Ascending aorta (tissue), 2 donors: ENCODE measurements at regions not wholly inside any gene's neighbourhood (a gene's known extent, or its start where the extent isn't known, plus 50 kb on each side); places are given as distances from the start of the nearest gene placed in this dataset.
A peak's percentile ranks its signal among the peaks of the same experiment; 100 is the strongest.

Experiments used
- DNase-seq, 2 donors: peaks; one replicate each; pipeline ENCODE4 v3.0.0-alpha.2; 2019; ENCODE audit warnings: low spot score in 2 of 2
- H3K27ac ChIP-seq, 2 donors: fragments of 200-600 bp; sonication (generic); one replicate each; pipeline ENCODE4 v1.5.1; 2016 to 2017; ENCODE audit warnings: mild to moderate bottlenecking in 1 of 2
- H3K27me3 ChIP-seq: fragments of 200-600 bp; sonication (generic); one replicate; pipeline ENCODE4 v1.5.1; 2017
- H3K36me3 ChIP-seq, 2 donors: fragments of 200-600 bp; sonication (generic); one replicate each; pipeline ENCODE4 v1.5.1; 2016
- H3K4me1 ChIP-seq, 2 donors: fragments of 200-600 bp; sonication (generic); one replicate each; pipeline ENCODE4 v1.5.1; 2016 to 2017; ENCODE audit warnings: mild to moderate bottlenecking in 1 of 2
- H3K4me3 ChIP-seq, 2 donors: fragments of 200-600 bp; sonication (generic); one replicate each; pipeline ENCODE4 v1.5.1; 2016 to 2017; ENCODE audit warnings: mild to moderate bottlenecking in 1 of 2
- H3K9me3 ChIP-seq, 2 donors: fragments of 200-600 bp; sonication (generic); one replicate each; pipeline ENCODE4 v1.5.1; 2016
- intact Hi-C: fragments of 100-400 bp; cut with DNase I; formaldehyde crosslinking; loops from one replicate; pipeline ENCODE4 v1.15.1; 2023
- TF ChIP-seq, protein P1 (sequence below), 3 experiments: fragments of 200-600 bp in 2 of 3; fragments of 450-650 bp in 1 of 3; sonication (generic) in 2 of 3; IDR thresholded peaks; one replicate each; pipeline ENCODE4 v1.5.1; 2016 to 2019; ENCODE audit warnings: antibody characterized with exemption in 3 of 3, mild to moderate bottlenecking in 1 of 3, moderate library complexity in 1 of 3

DNA sequence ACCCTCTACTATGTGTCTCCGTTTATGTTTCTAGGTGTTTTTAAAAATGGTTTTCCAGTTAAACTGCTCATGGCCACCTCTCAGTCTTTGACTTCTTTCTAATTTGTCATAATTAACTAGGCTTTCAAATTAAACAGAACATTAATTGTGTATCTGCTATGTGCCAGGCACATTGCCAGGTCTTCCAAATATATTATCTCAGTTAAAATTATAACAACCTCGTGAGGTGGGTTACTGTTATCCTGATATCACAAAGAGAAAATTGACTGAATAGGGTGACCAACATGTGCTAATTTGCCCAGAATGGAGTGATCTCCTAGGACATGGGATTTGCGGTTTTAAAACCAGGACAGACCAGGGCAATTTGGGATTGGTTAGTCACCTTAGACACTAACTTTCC lies 222.4 kb upstream of the TLE3 start:
- DNase-seq, result no peak
- TF ChIP-seq, protein P1, sequence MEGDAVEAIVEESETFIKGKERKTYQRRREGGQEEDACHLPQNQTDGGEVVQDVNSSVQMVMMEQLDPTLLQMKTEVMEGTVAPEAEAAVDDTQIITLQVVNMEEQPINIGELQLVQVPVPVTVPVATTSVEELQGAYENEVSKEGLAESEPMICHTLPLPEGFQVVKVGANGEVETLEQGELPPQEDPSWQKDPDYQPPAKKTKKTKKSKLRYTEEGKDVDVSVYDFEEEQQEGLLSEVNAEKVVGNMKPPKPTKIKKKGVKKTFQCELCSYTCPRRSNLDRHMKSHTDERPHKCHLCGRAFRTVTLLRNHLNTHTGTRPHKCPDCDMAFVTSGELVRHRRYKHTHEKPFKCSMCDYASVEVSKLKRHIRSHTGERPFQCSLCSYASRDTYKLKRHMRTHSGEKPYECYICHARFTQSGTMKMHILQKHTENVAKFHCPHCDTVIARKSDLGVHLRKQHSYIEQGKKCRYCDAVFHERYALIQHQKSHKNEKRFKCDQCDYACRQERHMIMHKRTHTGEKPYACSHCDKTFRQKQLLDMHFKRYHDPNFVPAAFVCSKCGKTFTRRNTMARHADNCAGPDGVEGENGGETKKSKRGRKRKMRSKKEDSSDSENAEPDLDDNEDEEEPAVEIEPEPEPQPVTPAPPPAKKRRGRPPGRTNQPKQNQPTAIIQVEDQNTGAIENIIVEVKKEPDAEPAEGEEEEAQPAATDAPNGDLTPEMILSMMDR (IDR thresholded peaks at IDR 0.05), result no peak
- Histone ChIP-seq H3K27me3 (no peaks in the 10 kb centered on the region), H3K4me3 (no peak overlapping the region), H3K36me3 (no peaks in the 10 kb centered on the region), H3K27ac (no peak overlapping the region), H3K4me1 (peaks cover 0 to 5% of the 10 kb centered on the region in 2 donors), H3K9me3 (no peaks in the 10 kb centered on the region)
- intact Hi-C loops, result no loop called here

DNA sequence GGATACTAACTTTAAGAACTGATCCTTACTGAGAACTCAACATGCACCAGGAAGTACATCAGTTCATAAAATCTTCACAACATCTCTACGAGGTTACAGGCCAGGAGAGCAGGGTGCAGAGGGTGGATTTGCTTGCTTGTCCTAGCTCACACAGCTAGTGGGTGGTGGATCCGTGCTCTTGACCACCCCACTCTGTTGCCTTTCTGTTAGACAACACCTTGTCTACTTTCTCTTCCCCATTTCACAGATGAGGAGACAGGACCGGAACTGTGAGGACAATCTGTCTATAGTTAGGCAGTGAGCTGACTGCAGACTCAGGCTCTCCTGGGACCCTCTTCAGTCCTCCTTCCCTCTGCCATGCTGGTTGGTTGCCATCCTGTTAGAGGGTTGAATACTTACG lies 221.7 kb upstream of the TLE3 start:
- H3K27me3 ChIP-seq, result no peaks in the 10 kb centered on the region
- intact Hi-C loops, result no loop called here
- no peak overlapping the region for H3K27ac ChIP-seq

DNA sequence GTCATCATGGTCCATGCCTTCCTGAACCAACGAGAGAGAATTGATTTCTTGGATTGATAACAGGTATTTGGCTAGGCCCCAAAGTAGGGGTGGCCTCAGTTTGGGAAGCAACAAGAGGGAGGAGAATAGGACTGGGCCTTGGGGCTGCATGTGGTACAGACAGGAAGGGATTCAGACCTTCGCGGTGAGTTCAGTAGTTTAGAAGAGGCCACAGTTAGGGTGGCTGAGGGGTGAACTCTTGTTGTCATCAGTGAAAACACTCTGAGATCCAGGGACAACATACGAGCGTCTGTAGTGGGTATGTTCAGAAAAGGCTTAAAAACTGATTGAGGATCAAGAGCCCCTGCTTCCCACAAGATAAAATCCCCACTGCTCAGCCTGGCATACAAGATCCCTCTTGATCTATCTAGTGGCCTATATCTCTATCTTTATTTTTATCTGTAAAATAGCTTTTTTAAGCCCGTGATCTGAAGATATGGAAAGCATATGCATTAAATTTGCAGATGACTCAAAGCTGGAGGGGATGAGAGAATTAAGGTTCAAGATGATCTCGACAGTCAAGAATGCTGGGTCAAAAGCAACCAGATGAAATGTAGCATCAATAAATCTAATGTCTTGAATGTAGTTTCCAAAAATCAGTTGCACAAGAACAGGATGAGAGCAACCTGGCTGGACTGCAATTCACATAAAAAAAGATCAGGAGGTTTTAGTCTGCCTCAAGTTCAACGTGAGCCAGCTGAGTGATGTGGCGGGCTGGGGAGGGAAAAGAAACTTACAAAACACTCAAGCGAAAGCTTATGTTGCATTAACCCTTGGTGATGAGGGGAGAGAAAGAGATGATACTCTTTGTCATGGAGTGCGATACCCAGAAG lies 221.1 kb upstream of the TLE3 start:
- intact Hi-C loops, result no loop called here
- peaks cover 0 to 5% of the 10 kb centered on the region in 2 donors for H3K4me1 ChIP-seq
- H3K27me3 ChIP-seq, result no peaks in the 10 kb centered on the region
- H3K4me3 ChIP-seq, result no peak overlapping the region
- peak in 1 of 2 donors; percentile 64 for DNase-seq
- no peaks in the 10 kb centered on the region for H3K9me3 ChIP-seq
- no peak overlapping the region for H3K27ac ChIP-seq
- TF ChIP-seq, protein P1 (IDR thresholded peaks at IDR 0.05), result no peak
- no peaks in the 10 kb centered on the region for H3K36me3 ChIP-seq

More for the DNA sequence above, 221.7 kb upstream of the TLE3 start:
- Histone ChIP-seq H3K4me1 (peaks cover 0 to 5% of the 10 kb centered on the region in 2 donors), H3K36me3 (no peaks in the 10 kb centered on the region), H3K4me3 (no peak overlapping the region), H3K9me3 (no peaks in the 10 kb centered on the region)
- TF ChIP-seq, protein P1 (IDR thresholded peaks at IDR 0.05), result no peak
- DNase-seq, result peak in 1 of 2 donors; percentile 42

DNA sequence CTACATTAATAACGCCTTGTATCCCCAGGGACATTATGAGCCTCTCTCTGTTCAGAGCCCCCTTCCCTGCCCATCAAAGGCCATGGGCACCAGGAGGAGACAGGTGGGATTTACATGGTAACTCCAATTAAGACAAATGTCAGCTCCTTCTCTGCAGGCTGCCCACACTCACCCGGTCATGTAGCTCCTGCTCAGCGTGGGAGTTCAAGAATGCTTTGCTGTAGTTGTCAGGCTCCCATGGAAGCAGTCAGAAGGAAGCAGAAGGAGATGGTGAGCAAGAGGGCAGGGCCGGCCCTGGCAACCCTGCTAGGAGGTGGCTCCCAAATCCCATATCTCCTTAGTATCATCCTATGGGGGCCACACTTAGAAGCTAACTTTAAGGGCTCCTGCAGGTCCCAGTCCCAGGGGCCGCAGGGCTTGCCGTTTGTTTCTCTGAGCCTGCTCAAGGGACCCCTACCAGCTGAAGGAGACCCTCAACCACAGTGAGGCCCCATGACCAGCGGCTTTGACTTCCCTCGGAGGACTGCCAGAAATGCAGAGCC lies 218.4 kb upstream of the TLE3 start:
- H3K4me3 ChIP-seq, result no peak overlapping the region
- DNase-seq, result peak in 1 of 2 donors; percentile 50
- no peaks in the 10 kb centered on the region for H3K27me3 ChIP-seq
- no peaks in the 10 kb centered on the region for H3K9me3 ChIP-seq
- no peak overlapping the region for H3K27ac ChIP-seq
- TF ChIP-seq, protein P1 (IDR thresholded peaks at IDR 0.05), result no peak
- H3K4me1 ChIP-seq, result no peaks in the 10 kb centered on the region
- intact Hi-C loops, result no loop called here
- H3K36me3 ChIP-seq, result no peaks in the 10 kb centered on the region

DNA sequence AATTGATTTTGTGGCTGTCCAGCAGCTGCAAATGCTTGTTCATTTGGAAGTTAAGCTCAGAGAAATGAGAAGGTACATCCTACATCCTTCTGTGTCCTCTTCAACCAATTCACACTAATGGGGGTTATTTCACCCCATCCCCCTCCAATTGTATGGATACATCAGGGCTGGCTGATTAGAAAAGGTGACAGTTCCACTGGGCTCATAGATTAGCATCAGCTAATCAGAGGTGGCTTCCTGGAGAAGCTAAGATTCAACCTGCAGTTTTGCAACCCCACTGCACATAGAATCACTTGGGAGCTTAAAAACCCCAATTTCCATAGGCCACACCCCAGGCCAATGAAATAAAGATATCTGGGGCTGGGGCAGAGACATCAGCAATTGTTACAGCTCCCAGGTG lies 217.7 kb upstream of the TLE3 start:
- Histone ChIP-seq H3K27me3 (no peaks in the 10 kb centered on the region), H3K4me1 (no peaks in the 10 kb centered on the region), H3K9me3 (no peaks in the 10 kb centered on the region), H3K4me3 (no peak overlapping the region), H3K27ac (no peak overlapping the region), H3K36me3 (no peaks in the 10 kb centered on the region)
- peak in 1 of 2 donors; percentile 12 for DNase-seq
- intact Hi-C loops, result no loop called here
- TF ChIP-seq, protein P1 (IDR thresholded peaks at IDR 0.05), result no peak
